B cell (primary cell): ENCODE measurements at regions not wholly inside any gene's neighbourhood (a gene's known extent, or its start where the extent isn't known, plus 50 kb on each side); places are given as distances from the start of the nearest gene placed in this dataset.

ENCODE experiments used
- ATAC-seq: fragments of 200-7000 bp; cut with Tn5 transposase; one replicate; pipeline ENCODE4 v1.10.0; 2021; ENCODE audit warnings: low read depth, mild to moderate bottlenecking, moderate number of reproducible peaks, moderate library complexity
- CTCF ChIA-PET: fragments of 350-600 bp; sonication (Branson Sonifier 250); formaldehyde crosslinking; loops from one replicate; lab custom pipeline; 2021; ENCODE audit warnings: antibody characterized with exemption, inconsistent platforms; lab: Charles Lee
- POLR2A ChIA-PET: fragments of 350-600 bp; sonication (Branson Sonifier 250); formaldehyde crosslinking; loops from one replicate; lab custom pipeline; 2021; ENCODE audit warnings: antibody characterized with exemption; lab: Charles Lee
- DNase-seq: peaks from one replicate; pipeline ENCODE4 v3.0.0; 2013
- H2AFZ ChIP-seq: 2 replicates; pipeline ENCODE4 v1.6.1; 2012; ENCODE audit warnings: mild to moderate bottlenecking, low read depth, low read length; ENCODE audit not compliant: insufficient read depth, poor library complexity, severe bottlenecking
- H3K27ac ChIP-seq, 2 donors: 1 replicate in 1 of 2; 2 replicates in 1 of 2; pipeline ENCODE4 v1.5.1; 2012 to 2013; ENCODE audit warnings: low read length in 2 of 2, mild to moderate bottlenecking in 2 of 2, moderate library complexity in 1 of 2
- H3K27me3 ChIP-seq, 4 experiments: fragments of 200-600 bp in 1 of 4; sonication (generic) in 1 of 4; replicated peaks in 1 of 4; 1 replicate in 2 of 4; 2 replicates in 2 of 4; pipeline versions ENCODE4 v1.6.1 to v1.7.0; 2013 to 2016; ENCODE audit warnings: low read length in 3 of 4, mild to moderate bottlenecking in 2 of 4, mixed read lengths in 1 of 4, moderate library complexity in 1 of 4; ENCODE audit not compliant: insufficient read depth in 4 of 4, control insufficient read depth in 3 of 4; ENCODE audit errors: control extremely low read depth in 1 of 4
- H3K36me3 ChIP-seq, 2 experiments: replicated peaks in 1 of 2; 1 replicate in 1 of 2; 2 replicates in 1 of 2; pipeline versions ENCODE4 v1.6.1 to v1.7.1; 2013; ENCODE audit warnings: low read length in 1 of 2; ENCODE audit not compliant: insufficient read depth in 2 of 2, control insufficient read depth in 1 of 2; ENCODE audit errors: control extremely low read depth in 1 of 2, extremely low read depth in 1 of 2
- H3K4me1 ChIP-seq, 2 donors: fragments of 200-600 bp in 1 of 2; sonication (generic) in 1 of 2; 1 replicate in 1 of 2; 2 replicates in 1 of 2; pipeline versions ENCODE4 v1.5.1 to v1.6.1; 2013 to 2017; ENCODE audit warnings: low read length in 2 of 2; ENCODE audit not compliant: control insufficient read depth in 2 of 2, insufficient read depth in 2 of 2
- H3K4me2 ChIP-seq: replicated peaks from 2 replicates; pipeline ENCODE3; 2012; ENCODE audit warnings: mild to moderate bottlenecking, low read depth, low read length; ENCODE audit not compliant: poor library complexity, severe bottlenecking
- H3K4me3 ChIP-seq, 5 experiments: fragments of 200-600 bp in 1 of 5; sonication (generic) in 1 of 5; 1 replicate in 3 of 5; 2 replicates in 2 of 5; pipeline versions ENCODE4 v1.5.1 to v1.7.0; 2011 to 2016; ENCODE audit warnings: low read length in 4 of 5, mild to moderate bottlenecking in 4 of 5, low read depth in 2 of 5, control low read depth in 1 of 5, moderate library complexity in 1 of 5; ENCODE audit not compliant: insufficient read depth in 1 of 5; ENCODE audit errors: control extremely low read depth in 1 of 5, extremely low read depth in 1 of 5
- H3K79me2 ChIP-seq: fragments of 200-600 bp; sonication (generic); one replicate; pipeline ENCODE4 v1.6.0; 2016; ENCODE audit warnings: low read length; ENCODE audit not compliant: control insufficient read depth, insufficient read depth
- H3K9ac ChIP-seq: fragments of 200-600 bp; sonication (generic); 2 replicates; pipeline ENCODE4 v1.6.1; 2017; ENCODE audit warnings: mild to moderate bottlenecking, low read length, moderate library complexity
- H3K9me3 ChIP-seq, 3 donors: one replicate each; pipeline versions ENCODE4 v1.6.1 to v1.7.1; 2013; ENCODE audit warnings: low read length in 2 of 3; ENCODE audit not compliant: control insufficient read depth in 2 of 3, insufficient read depth in 1 of 3; ENCODE audit errors: control extremely low read depth in 1 of 3
- H4K20me1 ChIP-seq: 2 replicates; pipeline ENCODE4 v1.6.0; 2012; ENCODE audit warnings: mild to moderate bottlenecking, low read length; ENCODE audit not compliant: insufficient read depth, control insufficient read depth, poor library complexity, severe bottlenecking
- H3K27ac Mint-ChIP-seq: one replicate; pipeline ENCODE4 v1.8.0; 2021; ENCODE audit warnings: mixed read lengths
- H3K27me3 Mint-ChIP-seq: one replicate; pipeline ENCODE4 v1.8.0; 2021; ENCODE audit warnings: mixed read lengths
- H3K4me1 Mint-ChIP-seq: one replicate; pipeline ENCODE4 v1.8.0; 2021; ENCODE audit warnings: mixed read lengths
- H3K4me3 Mint-ChIP-seq: one replicate; pipeline ENCODE4 v1.8.0; 2021; ENCODE audit warnings: mixed read lengths
- H3K9me3 Mint-ChIP-seq: one replicate; pipeline ENCODE4 v1.8.0; 2022; ENCODE audit warnings: mixed read lengths; ENCODE audit not compliant: insufficient read depth
- EZH2 ChIP-seq: IDR thresholded peaks from 2 replicates; pipeline ENCODE4 v1.6.1; 2012; ENCODE audit warnings: borderline replicate concordance, low read depth, mild to moderate bottlenecking, moderate library complexity, low read length; ENCODE audit not compliant: insufficient read depth, poor library complexity, severe bottlenecking
- WGBS: methylation state at CpG from one replicate; pipeline ENCODE4 v1.1.5; 2013; ENCODE audit warnings: missing lambda C conversion rate; ENCODE audit not compliant: insufficient coverage; 5-methylcytosine and 5-hydroxymethylcytosine counted together
- intact Hi-C: fragments of 100-400 bp; cut with micrococcal nuclease; formaldehyde crosslinking; loops from one replicate; pipeline ENCODE4 v1.10.0; 2022
- TF ChIP-seq, protein P1 (sequence below): fragments of 200-600 bp; IDR thresholded peaks from one replicate; pipeline ENCODE4 v1.8.0; 2022; ENCODE audit warnings: antibody characterized with exemption, mild to moderate bottlenecking

DNA sequence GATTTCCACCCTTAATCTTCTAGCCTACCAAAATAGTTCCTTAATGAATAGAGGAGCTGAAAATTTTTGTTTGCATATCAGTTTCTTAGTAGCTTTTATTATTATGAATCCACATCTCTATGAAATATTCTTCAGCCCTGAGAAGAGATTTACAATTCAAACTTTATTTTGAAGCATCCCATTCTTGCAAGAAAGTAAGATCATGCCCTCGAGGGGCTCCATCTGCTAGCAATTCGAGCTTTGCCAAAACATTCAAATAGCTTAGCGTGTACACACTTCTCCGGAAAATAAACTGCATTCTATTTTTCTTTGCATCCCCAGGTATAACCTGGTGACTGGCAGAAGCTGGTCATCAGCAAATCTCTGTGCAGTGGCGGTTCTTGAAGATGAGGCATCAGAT, 370.7 kb downstream of the MTRR start:
- 88% methylated on average over 5 of the region's 5 CpGs for WGBS
- Histone ChIP-seq H3K9ac (no peak overlapping the region), H3K9me3 (peaks cover 0 to 3% (median 0%) of the 10 kb centered on the region in 3 donors), H3K27ac (no peak overlapping the region), H3K79me2 (no peaks in the 10 kb centered on the region), H3K27me3 (no peaks in the 10 kb centered on the region), H3K4me2 (no peak overlapping the region), H3K4me1 (no peaks in the 10 kb centered on the region), H2AFZ (no peak overlapping the region), H4K20me1 (no peaks in the 10 kb centered on the region), H3K36me3 (no peaks in the 10 kb centered on the region), H3K4me3 (no peak overlapping the region)
- no peaks in the 10 kb centered on the region for H3K4me1 Mint-ChIP-seq
- no peak overlapping the region for H3K4me3 Mint-ChIP-seq
- ATAC-seq: no peak
- intact Hi-C loops: no loop called here
- ChIA-PET CTCF (no interaction called here), POLR2A (no interaction called here)
- no peak for DNase-seq
- H3K27ac Mint-ChIP-seq: no peak overlapping the region
- TF ChIP-seq EZH2: no peak
- TF ChIP-seq, protein P1, sequence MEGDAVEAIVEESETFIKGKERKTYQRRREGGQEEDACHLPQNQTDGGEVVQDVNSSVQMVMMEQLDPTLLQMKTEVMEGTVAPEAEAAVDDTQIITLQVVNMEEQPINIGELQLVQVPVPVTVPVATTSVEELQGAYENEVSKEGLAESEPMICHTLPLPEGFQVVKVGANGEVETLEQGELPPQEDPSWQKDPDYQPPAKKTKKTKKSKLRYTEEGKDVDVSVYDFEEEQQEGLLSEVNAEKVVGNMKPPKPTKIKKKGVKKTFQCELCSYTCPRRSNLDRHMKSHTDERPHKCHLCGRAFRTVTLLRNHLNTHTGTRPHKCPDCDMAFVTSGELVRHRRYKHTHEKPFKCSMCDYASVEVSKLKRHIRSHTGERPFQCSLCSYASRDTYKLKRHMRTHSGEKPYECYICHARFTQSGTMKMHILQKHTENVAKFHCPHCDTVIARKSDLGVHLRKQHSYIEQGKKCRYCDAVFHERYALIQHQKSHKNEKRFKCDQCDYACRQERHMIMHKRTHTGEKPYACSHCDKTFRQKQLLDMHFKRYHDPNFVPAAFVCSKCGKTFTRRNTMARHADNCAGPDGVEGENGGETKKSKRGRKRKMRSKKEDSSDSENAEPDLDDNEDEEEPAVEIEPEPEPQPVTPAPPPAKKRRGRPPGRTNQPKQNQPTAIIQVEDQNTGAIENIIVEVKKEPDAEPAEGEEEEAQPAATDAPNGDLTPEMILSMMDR: no peak
- peaks cover 5% of the 10 kb centered on the region for H3K9me3 Mint-ChIP-seq
- H3K27me3 Mint-ChIP-seq: no peaks in the 10 kb centered on the region

DNA sequence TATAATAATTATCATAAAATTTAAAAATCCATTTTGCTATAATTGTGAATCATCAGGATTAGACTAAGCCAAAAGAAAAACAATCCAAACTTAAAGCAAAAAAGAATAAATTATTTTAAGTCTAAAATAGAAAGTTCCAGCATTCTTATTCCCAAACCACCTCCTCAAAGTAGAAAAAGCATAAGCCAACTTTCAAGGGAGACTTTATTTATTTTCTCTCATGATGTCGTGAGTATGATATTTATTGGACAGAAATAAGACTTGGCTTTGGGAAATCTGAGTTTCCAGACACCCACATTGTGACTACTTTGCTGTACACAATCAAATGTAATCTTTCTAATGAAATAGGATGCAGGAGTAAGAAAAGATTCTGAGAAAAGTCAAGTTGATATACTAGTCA, 372.1 kb downstream of the MTRR start:
- Histone ChIP-seq H2AFZ (no peak overlapping the region), H3K9me3 (peaks cover 0 to 3% (median 0%) of the 10 kb centered on the region in 3 donors), H3K36me3 (no peaks in the 10 kb centered on the region), H3K79me2 (no peaks in the 10 kb centered on the region), H3K27me3 (no peaks in the 10 kb centered on the region), H3K4me2 (no peak overlapping the region), H4K20me1 (no peaks in the 10 kb centered on the region), H3K27ac (no peak overlapping the region), H3K4me3 (no peak overlapping the region), H3K9ac (no peak overlapping the region), H3K4me1 (no peaks in the 10 kb centered on the region)
- no peak for DNase-seq
- no peak for ATAC-seq
- intact Hi-C loops: no loop called here
- H3K27ac Mint-ChIP-seq: no peak overlapping the region
- POLR2A ChIA-PET: no interaction called here
- no peaks in the 10 kb centered on the region for H3K4me1 Mint-ChIP-seq
- CTCF ChIA-PET: no interaction called here
- peaks cover 5% of the 10 kb centered on the region for H3K9me3 Mint-ChIP-seq
- H3K27me3 Mint-ChIP-seq: no peaks in the 10 kb centered on the region
- WGBS: no CpG with 5 or more reads among the region's 1 CpG
- no peak for TF ChIP-seq EZH2
- TF ChIP-seq, protein P1: no peak
- H3K4me3 Mint-ChIP-seq: no peak overlapping the region
